NCI-H2107 treated with DMSO at 0.1 percent for 48 hours (cell line): ENCODE measurements at regions not wholly inside any gene's neighbourhood (a gene's known extent, or its start where the extent isn't known, plus 50 kb on each side); places are given as distances from the start of the nearest gene placed in this dataset.
"Not testable (repeated sequence)": the region's sequence is repeated elsewhere in the genome, so short reads cannot be mapped to it uniquely, and the experiment has no call there.

Experiments used
- DNase-seq: peaks from one replicate; lab custom pipeline; 2025; ENCODE audit not compliant: unreplicated experiment; lab: John Stamatoyannopoulos, UW

DNA sequence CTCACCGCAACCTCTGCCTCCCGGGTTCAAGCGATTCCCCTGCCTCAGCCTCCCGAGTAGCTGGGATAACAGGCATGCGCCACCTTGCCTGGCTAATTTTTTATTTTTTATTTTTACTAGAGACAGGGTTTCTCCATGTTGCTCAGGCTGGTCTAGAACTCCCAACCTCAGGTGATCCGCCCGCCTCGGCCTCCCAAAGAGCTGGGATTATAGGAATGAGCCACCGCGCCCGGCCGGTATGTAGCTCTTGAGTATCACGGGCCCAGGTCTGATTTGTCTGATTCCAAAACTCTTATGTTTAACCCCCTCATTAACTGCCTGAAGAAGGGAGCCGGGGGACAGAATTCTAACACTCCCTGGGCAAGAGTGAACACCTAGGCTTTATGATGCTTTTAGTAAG, 91.7 kb upstream of the OLIG2 start:
- DNase-seq = not testable (repeated sequence)

GRCh38 chr21:32934829-32935228, 90.9 kb upstream of the OLIG2 start:
- no peak for DNase-seq

DNA sequence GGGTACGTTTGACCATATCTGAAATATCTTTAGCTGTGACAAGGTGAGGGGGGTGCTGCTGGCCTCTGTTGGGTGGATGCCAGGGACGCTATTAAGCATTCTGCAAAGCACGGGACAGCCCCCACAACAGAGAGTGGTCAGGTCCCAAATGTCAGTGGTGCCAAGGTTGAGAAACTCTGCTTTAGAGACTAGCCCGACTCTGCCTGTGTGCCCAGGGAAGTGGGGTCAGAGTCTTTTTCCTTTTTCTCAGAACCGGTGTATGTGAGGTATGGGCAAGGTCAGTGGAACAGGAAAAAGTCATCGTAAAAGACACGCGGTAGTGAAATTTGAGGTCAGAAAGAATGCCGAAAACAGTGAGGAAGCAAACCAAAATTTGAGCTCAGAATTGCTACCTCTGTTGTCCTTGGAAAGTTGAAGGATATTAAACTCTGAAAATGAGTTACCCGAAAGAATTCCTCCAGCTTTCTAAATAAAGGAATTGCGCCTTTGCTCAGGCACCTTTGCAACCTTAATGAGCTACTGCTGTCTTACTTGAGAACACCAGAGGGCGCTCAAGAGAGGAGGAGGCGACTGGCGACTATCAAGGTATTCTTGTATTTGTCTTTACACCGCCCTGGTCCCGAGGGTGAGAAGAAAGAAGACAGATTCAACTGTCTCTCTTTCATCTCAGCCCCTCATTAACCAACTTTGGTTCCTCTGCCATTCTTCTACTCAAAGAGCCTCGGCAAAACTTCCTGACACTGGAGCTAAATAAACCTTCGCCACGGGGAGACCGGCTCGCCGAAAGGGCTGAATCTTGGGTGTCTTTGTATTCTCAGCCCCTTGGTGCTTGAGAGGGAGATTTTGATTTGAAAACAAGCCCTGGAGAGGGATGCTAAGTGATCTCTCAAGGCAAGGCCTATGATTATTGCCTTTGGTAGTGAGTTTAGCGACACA, 85.4 kb upstream of the OLIG2 start:
- peak; percentile 19 for DNase-seq

DNA sequence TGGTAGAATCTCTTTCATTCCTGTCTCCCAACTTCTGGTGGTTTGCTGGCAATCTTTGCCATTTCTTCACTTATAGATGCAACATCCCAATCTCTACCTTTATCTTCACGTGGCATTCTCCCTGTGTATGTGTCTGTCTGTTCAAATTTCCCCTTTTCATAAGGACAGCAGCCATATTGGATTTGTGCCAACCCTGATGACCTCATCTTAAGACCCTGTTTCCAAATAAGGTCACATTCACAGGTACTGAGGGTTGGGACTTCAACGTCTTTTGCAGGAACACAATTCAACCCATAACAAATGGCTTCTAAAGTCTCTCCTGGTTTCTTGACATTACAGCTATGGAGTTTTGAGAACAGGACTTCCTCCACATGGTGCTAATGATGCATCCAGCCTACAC, 84.5 kb upstream of the OLIG2 start:
- DNase-seq = no peak

DNA sequence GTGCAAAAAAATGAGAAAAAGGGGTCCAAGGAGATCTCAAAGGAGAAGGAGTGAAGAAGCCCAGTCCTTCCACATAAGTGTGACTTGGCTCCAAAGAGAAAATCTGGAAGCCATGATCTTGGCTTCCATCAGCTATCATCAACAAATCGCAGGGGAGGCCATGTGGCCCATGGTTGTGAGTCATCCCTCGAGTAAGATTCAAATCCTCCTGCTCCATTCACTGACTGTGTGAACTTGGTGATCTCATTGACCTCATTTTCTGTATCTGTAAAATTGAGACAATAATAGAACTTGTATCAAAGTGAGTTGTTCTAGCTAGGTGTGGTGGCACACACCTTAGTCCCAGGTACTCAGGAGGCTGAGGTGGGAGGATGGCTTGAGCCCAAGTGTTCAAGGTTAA, 79.1 kb upstream of the OLIG2 start:
- no peak for DNase-seq

DNA sequence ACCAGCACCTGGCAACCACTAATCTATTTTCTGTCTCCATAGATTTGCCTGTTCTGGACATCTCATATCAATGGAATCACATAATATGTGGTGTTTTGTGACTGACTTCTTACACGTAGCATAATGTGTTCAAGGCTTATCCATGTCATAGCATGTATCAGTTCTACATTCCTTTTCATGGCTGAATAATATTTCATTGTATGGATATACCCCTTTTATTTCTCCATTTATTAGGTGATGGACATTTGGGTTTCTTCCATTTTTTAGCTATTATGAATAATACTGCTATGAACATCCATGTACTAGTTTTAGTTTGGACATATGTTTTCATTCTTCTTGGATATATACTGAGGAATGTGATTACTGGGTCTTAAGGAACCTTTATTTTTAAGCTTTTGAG, 78.0 kb upstream of the OLIG2 start:
- DNase-seq = no peak

DNA sequence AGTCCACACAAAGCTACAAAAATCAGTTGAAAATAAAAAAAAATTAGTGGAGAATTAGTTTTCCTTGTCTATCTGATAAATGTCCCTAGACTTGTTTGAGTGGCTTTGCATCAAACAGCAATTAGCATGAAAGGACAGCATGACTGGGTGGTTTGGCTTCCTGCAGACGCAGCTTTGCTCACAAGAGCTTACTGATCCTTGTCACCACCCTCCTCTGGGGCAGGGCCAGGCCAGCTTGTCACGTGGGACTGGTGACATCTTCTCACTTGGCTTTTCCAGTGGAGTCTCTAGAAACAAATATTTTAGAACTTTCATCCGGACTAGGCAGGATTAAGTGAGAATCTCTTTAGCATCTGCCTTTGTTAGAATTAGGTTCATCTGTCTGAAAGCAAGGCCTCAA, 76.0 kb upstream of the OLIG2 start:
- no peak for DNase-seq

GRCh38 chr21:32951041-32951440, 74.7 kb upstream of the OLIG2 start:
- no peak for DNase-seq

DNA sequence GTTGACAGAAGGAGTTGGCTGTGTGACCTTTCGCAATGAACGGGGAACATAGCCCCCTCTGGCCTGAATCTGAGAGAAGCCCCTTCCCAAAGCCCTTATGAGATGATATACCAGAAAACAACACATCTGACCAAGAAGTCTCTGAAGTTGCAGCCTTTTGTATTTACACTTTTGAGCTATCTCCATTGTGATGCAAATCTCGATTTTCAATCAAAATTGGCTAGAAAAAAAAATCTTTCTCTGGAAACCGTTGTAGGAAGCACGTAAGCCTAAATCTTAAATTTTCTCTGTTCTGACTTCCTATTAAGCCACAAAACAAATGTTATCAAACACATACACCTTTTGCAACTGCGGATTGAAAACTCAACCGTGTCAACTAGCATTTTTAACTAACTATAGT, 71.4 kb upstream of the OLIG2 start:
- DNase-seq = no peak

- DNase-seq = no peak
Observed at GRCh38 chr21:32955311-32956060, 70.2 kb upstream of the OLIG2 start.

DNA sequence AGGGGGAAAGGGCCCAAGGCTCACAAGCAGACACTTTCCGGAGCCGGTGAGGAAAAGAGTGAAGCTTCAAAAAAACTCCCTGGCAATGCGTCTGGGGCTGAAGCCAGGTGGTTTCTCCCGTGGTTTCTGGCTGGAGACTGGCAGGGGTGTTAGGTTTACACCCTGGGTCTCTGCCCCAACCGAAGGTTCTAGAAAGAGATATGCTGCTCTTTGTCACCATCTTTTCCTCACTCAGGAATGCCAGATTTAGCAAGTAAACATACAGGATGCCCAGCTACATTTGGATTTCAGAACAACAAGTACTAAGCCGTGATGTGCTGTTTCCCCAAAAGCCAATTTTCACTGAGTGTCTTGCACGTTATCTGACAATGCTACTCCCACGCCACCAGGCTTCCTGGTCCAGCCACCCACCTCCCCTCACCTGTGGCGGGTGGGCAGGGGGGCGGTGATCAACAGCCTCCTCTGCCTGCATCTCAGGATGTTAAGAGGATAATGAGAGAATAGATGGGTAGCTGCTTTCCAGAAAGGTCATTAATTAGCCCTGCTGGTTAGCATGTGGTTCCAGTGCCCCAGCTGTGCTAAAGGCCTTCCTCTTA, 69.6 kb upstream of the OLIG2 start:
- DNase-seq = no peak

DNA sequence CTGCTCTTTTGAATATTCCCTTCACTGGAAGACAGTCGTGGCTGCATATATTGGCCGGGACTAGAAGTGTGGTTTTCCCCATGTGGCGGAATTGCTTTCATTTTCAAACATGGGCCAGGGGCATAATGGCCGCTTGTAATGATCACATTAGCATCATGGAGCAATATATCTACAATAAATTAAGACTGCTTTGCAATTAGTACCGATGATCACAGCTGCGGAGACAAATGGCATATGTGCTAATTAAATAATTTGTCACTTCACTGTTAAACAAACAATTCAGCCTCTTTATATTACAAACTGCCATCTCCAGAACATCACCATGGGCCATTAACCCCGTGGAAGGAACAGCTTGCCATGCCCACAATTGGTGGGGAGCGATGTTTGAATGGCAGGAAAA, 68.2 kb upstream of the OLIG2 start:
- no peak for DNase-seq

DNA sequence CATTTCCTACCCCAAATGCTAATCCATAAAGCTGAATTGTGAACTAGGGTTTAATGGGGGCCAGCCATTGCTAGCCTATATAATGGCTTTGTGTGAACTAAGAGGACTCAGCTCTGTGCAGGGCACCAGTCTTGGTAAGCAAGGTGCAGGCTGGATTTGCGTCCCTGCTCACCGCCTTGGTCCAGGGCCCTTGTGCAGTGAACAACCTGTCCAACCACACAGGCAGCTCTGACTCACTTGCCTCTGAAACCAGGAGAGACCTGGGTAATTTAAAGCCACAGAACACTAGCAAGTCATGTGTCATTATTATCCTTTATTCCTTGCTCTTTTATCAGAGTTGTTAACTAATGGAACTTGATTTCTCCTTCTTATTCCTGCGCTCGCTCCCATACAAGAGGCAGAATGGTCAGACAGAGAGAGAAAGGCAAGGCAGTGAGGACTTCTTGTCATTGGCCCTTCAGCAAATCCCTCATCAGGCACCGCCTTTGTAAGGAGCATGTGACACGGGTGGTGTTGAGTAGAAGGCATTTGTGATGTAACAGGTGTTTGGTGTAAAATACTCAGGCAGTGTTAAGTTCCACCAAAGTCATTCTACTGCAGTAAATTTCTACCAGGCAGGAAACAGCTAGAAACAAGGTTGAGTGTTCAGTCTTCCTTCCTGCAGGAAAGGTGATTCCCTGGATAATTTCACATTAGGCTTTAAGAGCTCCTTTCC, 67.3 kb upstream of the OLIG2 start:
- DNase-seq = no peak

GRCh38 chr21:32962268-32962667, 63.5 kb upstream of the OLIG2 start:
- DNase-seq = no peak

- DNase-seq = no peak
Observed at GRCh38 chr21:32965129-32965680, 60.5 kb upstream of the OLIG2 start.

DNA sequence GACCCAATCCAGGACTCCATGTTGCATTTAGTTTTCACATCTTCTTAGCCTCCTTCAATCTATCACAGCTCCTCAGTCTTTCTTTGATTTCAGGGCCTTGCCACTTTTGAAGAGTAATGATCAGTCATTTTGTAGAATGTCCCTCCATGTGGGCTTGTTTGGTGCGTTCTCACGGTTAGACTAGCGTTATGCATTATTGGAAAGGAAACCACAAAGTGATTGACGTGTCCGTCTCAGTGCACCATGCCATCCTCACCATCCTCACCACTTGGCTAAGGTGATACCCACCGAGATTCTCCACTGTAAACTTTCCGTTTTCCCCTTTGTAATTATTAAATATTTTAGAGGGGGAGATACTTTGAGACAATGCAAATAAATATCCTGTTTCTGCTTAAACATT, 59.6 kb upstream of the OLIG2 start:
- no peak for DNase-seq

- not testable (repeated sequence) for DNase-seq
Observed at GRCh38 chr21:32968103-32968502, 57.6 kb upstream of the OLIG2 start.

- no peak for DNase-seq
Observed at GRCh38 chr21:32974653-32975052, 51.1 kb upstream of the OLIG2 start.

- no peak for DNase-seq
Observed at GRCh38 chr21:32975811-32976431, 49.8 kb upstream of the OLIG2 start.
